Activated naive CD4-positive, alpha-beta T cell treated with anti-CD3 and anti-CD28 coated beads, Interleukin-2, amount 10 ng/mL, durations not matched to agents 7 days and 5 days (primary cell): ENCODE measurements at regions not wholly inside any gene's neighbourhood (a gene's known extent, or its start where the extent isn't known, plus 50 kb on each side); places are given as distances from the start of the nearest gene placed in this dataset.

Experiments
- CTCF ChIA-PET: fragments of 350-600 bp; sonication (Branson Sonifier 250); formaldehyde crosslinking; loops from one replicate; lab custom pipeline; 2021; ENCODE audit warnings: antibody characterized with exemption; lab: Charles Lee
- DNase-seq: peaks from one replicate; pipeline ENCODE4 v3.0.0-alpha.2; 2020
- H3K27ac Mint-ChIP-seq: one replicate; pipeline ENCODE4 v1.8.0; 2021; ENCODE audit warnings: mild to moderate bottlenecking, moderate library complexity, mixed read lengths
- H3K27me3 Mint-ChIP-seq: one replicate; pipeline ENCODE4 v1.8.0; 2021; ENCODE audit warnings: mild to moderate bottlenecking, mixed read lengths
- H3K36me3 Mint-ChIP-seq: one replicate; pipeline ENCODE4 v1.8.0; 2021; ENCODE audit warnings: mixed read lengths
- H3K4me1 Mint-ChIP-seq: one replicate; pipeline ENCODE4 v1.8.0; 2021; ENCODE audit warnings: mixed read lengths
- H3K4me3 Mint-ChIP-seq: one replicate; pipeline ENCODE4 v1.8.0; 2021; ENCODE audit warnings: mild to moderate bottlenecking, moderate library complexity, mixed read lengths
- H3K9me3 Mint-ChIP-seq: one replicate; pipeline ENCODE4 v1.8.0; 2021; ENCODE audit warnings: mixed read lengths

- Mint-ChIP-seq H3K27ac (no peak overlapping the region), H3K4me1 (no peaks in the 10 kb centered on the region), H3K9me3 (no peaks in the 10 kb centered on the region), H3K27me3 (no peaks in the 10 kb centered on the region), H3K4me3 (no peak overlapping the region), H3K36me3 (no peaks in the 10 kb centered on the region)
- no peak for DNase-seq
- CTCF ChIA-PET, result no interaction called here
Measured at GRCh38 chr4:125728568-125728967, 413.8 kb downstream of the FAT4 start.

- H3K27ac Mint-ChIP-seq, result no peak overlapping the region
- no peaks in the 10 kb centered on the region for H3K36me3 Mint-ChIP-seq
- no peaks in the 10 kb centered on the region for H3K4me1 Mint-ChIP-seq
- CTCF ChIA-PET, result no interaction called here
- H3K9me3 Mint-ChIP-seq, result no peaks in the 10 kb centered on the region
- no peak overlapping the region for H3K4me3 Mint-ChIP-seq
- no peak for DNase-seq
- H3K27me3 Mint-ChIP-seq, result no peaks in the 10 kb centered on the region
Measured at GRCh38 chr4:125729171-125729570, 414.4 kb downstream of the FAT4 start.

- H3K27me3 Mint-ChIP-seq, result no peaks in the 10 kb centered on the region
- CTCF ChIA-PET, result no interaction called here
- no peaks in the 10 kb centered on the region for H3K36me3 Mint-ChIP-seq
- H3K27ac Mint-ChIP-seq, result no peak overlapping the region
- H3K4me1 Mint-ChIP-seq, result no peaks in the 10 kb centered on the region
- no peaks in the 10 kb centered on the region for H3K9me3 Mint-ChIP-seq
- no peak overlapping the region for H3K4me3 Mint-ChIP-seq
- no peak for DNase-seq
Measured at GRCh38 chr4:125732632-125733031, 417.9 kb downstream of the FAT4 start.

GRCh38 chr4:125734504-125734903, 419.7 kb downstream of the FAT4 start:
- no peaks in the 10 kb centered on the region for H3K27me3 Mint-ChIP-seq
- CTCF ChIA-PET, result no interaction called here
- H3K36me3 Mint-ChIP-seq, result no peaks in the 10 kb centered on the region
- H3K27ac Mint-ChIP-seq, result no peak overlapping the region
- no peaks in the 10 kb centered on the region for H3K4me1 Mint-ChIP-seq
- no peak for DNase-seq
- no peaks in the 10 kb centered on the region for H3K9me3 Mint-ChIP-seq
- H3K4me3 Mint-ChIP-seq, result no peak overlapping the region

GRCh38 chr4:125735102-125735501, 420.3 kb downstream of the FAT4 start:
- CTCF ChIA-PET, result no interaction called here
- DNase-seq, result no peak
- Mint-ChIP-seq H3K9me3 (no peaks in the 10 kb centered on the region), H3K27me3 (no peaks in the 10 kb centered on the region), H3K4me1 (no peaks in the 10 kb centered on the region), H3K36me3 (no peaks in the 10 kb centered on the region), H3K27ac (no peak overlapping the region), H3K4me3 (no peak overlapping the region)

GRCh38 chr4:125736057-125736456, 421.3 kb downstream of the FAT4 start:
- no peak for DNase-seq
- CTCF ChIA-PET, result interaction anchor here (0.6 kb wide), 1 partner anchor 19 kb away, joined by 4 read pairs; no protein-coding TSS in a partner anchor
- no peaks in the 10 kb centered on the region for H3K4me1 Mint-ChIP-seq
- H3K27me3 Mint-ChIP-seq, result no peaks in the 10 kb centered on the region
- H3K9me3 Mint-ChIP-seq, result no peaks in the 10 kb centered on the region
- H3K27ac Mint-ChIP-seq, result no peak overlapping the region
- H3K4me3 Mint-ChIP-seq, result no peak overlapping the region
- H3K36me3 Mint-ChIP-seq, result no peaks in the 10 kb centered on the region

GRCh38 chr4:125739760-125740159, 425.0 kb downstream of the FAT4 start:
- Mint-ChIP-seq H3K9me3 (no peaks in the 10 kb centered on the region), H3K27ac (no peak overlapping the region), H3K36me3 (no peaks in the 10 kb centered on the region), H3K27me3 (no peaks in the 10 kb centered on the region), H3K4me3 (no peak overlapping the region), H3K4me1 (no peaks in the 10 kb centered on the region)
- DNase-seq, result no peak
- CTCF ChIA-PET, result no interaction called here

- Mint-ChIP-seq H3K36me3 (no peaks in the 10 kb centered on the region), H3K27ac (no peak overlapping the region), H3K27me3 (no peaks in the 10 kb centered on the region), H3K4me3 (no peak overlapping the region), H3K9me3 (peaks cover 5% of the 10 kb centered on the region), H3K4me1 (no peaks in the 10 kb centered on the region)
- CTCF ChIA-PET, result no interaction called here
- no peak for DNase-seq
Measured at GRCh38 chr4:125741825-125742452, 427.2 kb downstream of the FAT4 start.

GRCh38 chr4:125744891-125745364, 430.2 kb downstream of the FAT4 start:
- H3K4me3 Mint-ChIP-seq, result no peak overlapping the region
- DNase-seq, result no peak
- CTCF ChIA-PET, result no interaction called here
- no peak overlapping the region for H3K27ac Mint-ChIP-seq
- peaks cover 6% of the 10 kb centered on the region for H3K9me3 Mint-ChIP-seq
- H3K4me1 Mint-ChIP-seq, result no peaks in the 10 kb centered on the region
- H3K36me3 Mint-ChIP-seq, result no peaks in the 10 kb centered on the region
- no peaks in the 10 kb centered on the region for H3K27me3 Mint-ChIP-seq

- Mint-ChIP-seq H3K4me3 (no peak overlapping the region), H3K4me1 (no peaks in the 10 kb centered on the region), H3K9me3 (peaks cover 6% of the 10 kb centered on the region), H3K27ac (no peak overlapping the region), H3K27me3 (no peaks in the 10 kb centered on the region), H3K36me3 (no peaks in the 10 kb centered on the region)
- CTCF ChIA-PET, result no interaction called here
- DNase-seq, result no peak
Measured at GRCh38 chr4:125749354-125749753, 434.6 kb downstream of the FAT4 start.

GRCh38 chr4:125750399-125750798, 435.6 kb downstream of the FAT4 start:
- no peak overlapping the region for H3K4me3 Mint-ChIP-seq
- no peak overlapping the region for H3K27ac Mint-ChIP-seq
- H3K27me3 Mint-ChIP-seq, result no peaks in the 10 kb centered on the region
- CTCF ChIA-PET, result no interaction called here
- H3K4me1 Mint-ChIP-seq, result no peaks in the 10 kb centered on the region
- no peaks in the 10 kb centered on the region for H3K36me3 Mint-ChIP-seq
- peaks cover 6% of the 10 kb centered on the region for H3K9me3 Mint-ChIP-seq
- DNase-seq, result no peak

- no peaks in the 10 kb centered on the region for H3K36me3 Mint-ChIP-seq
- H3K4me1 Mint-ChIP-seq, result no peaks in the 10 kb centered on the region
- DNase-seq, result no peak
- peaks cover 2% of the 10 kb centered on the region for H3K9me3 Mint-ChIP-seq
- no peak overlapping the region for H3K27ac Mint-ChIP-seq
- H3K4me3 Mint-ChIP-seq, result no peak overlapping the region
- H3K27me3 Mint-ChIP-seq, result no peaks in the 10 kb centered on the region
- CTCF ChIA-PET, result no interaction called here
Measured at GRCh38 chr4:125750828-125751466, 436.2 kb downstream of the FAT4 start.

GRCh38 chr4:125758438-125758837, 443.7 kb downstream of the FAT4 start:
- Mint-ChIP-seq H3K9me3 (no peaks in the 10 kb centered on the region), H3K4me3 (no peak overlapping the region), H3K27me3 (no peaks in the 10 kb centered on the region), H3K4me1 (no peaks in the 10 kb centered on the region), H3K36me3 (no peaks in the 10 kb centered on the region), H3K27ac (no peak overlapping the region)
- no peak for DNase-seq
- CTCF ChIA-PET, result no interaction called here

GRCh38 chr4:125760201-125760819, 445.6 kb downstream of the FAT4 start:
- H3K27me3 Mint-ChIP-seq, result no peaks in the 10 kb centered on the region
- no peaks in the 10 kb centered on the region for H3K4me1 Mint-ChIP-seq
- no peak overlapping the region for H3K27ac Mint-ChIP-seq
- CTCF ChIA-PET, result no interaction called here
- no peak for DNase-seq
- no peaks in the 10 kb centered on the region for H3K9me3 Mint-ChIP-seq
- H3K4me3 Mint-ChIP-seq, result no peak overlapping the region
- H3K36me3 Mint-ChIP-seq, result no peaks in the 10 kb centered on the region

- H3K27ac Mint-ChIP-seq, result no peak overlapping the region
- CTCF ChIA-PET, result no interaction called here
- H3K4me3 Mint-ChIP-seq, result no peak overlapping the region
- no peaks in the 10 kb centered on the region for H3K36me3 Mint-ChIP-seq
- no peaks in the 10 kb centered on the region for H3K27me3 Mint-ChIP-seq
- H3K4me1 Mint-ChIP-seq, result no peaks in the 10 kb centered on the region
- no peaks in the 10 kb centered on the region for H3K9me3 Mint-ChIP-seq
- DNase-seq, result no peak
Measured at GRCh38 chr4:125760956-125761355, 446.2 kb downstream of the FAT4 start.
